GM12892 (cell line): ENCODE measurements at regions not wholly inside any gene's neighbourhood (a gene's known extent, or its start where the extent isn't known, plus 50 kb on each side); places are given as distances from the start of the nearest gene placed in this dataset.

Experiments used
- POLR2A ChIP-seq: IDR thresholded peaks from 2 replicates; pipeline ENCODE4 v1.6.1; 2011; ENCODE audit warnings: low read depth, low read length, control low read depth
- POLR2AphosphoS5 ChIP-seq: IDR thresholded peaks from 2 replicates; pipeline ENCODE4 v1.6.1; 2011; ENCODE audit warnings: low read depth, low read length, control low read depth
- TAF1 ChIP-seq: IDR thresholded peaks from 2 replicates; pipeline ENCODE4 v1.6.1; 2011; ENCODE audit warnings: low read depth, mild to moderate bottlenecking, control low read depth, low read length, borderline replicate concordance

- TF ChIP-seq POLR2A (no peak), POLR2AphosphoS5 (no peak), TAF1 (no peak)
Observed at GRCh38 chr6:134114918-134115714, 62.7 kb upstream of the SLC2A12 start.
